CD4-positive, alpha-beta T cell (primary cell): ENCODE measurements at regions not wholly inside any gene's neighbourhood (a gene's known extent, or its start where the extent isn't known, plus 50 kb on each side); places are given as distances from the start of the nearest gene placed in this dataset.

ENCODE experiments used
- ATAC-seq: fragments of 200-7000 bp; cut with Tn5 transposase; one replicate; pipeline ENCODE4 v1.10.0; 2022; ENCODE audit warnings: mild to moderate bottlenecking; ENCODE audit not compliant: poor library complexity
- CTCF ChIA-PET: fragments of 350-600 bp; sonication (Branson Sonifier 250); formaldehyde crosslinking; loops from one replicate; lab custom pipeline; 2021; ENCODE audit warnings: antibody characterized with exemption, inconsistent platforms; lab: Charles Lee
- POLR2A ChIA-PET: fragments of 350-600 bp; sonication (Branson Sonifier 250); formaldehyde crosslinking; loops from one replicate; lab custom pipeline; 2021; ENCODE audit warnings: antibody characterized with exemption, inconsistent platforms; lab: Charles Lee
- DNase-seq, 14 experiments: peaks; one replicate each; pipeline ENCODE4 v3.0.0-alpha.2; 2013 to 2020; ENCODE audit warnings: mixed read lengths in 2 of 14
- H3K27ac ChIP-seq, 2 donors: one replicate each; pipeline versions ENCODE4 v1.5.1 to v1.7.0; 2013; ENCODE audit warnings: low read length in 2 of 2, low read depth in 1 of 2, mild to moderate bottlenecking in 1 of 2
- H3K27me3 ChIP-seq, 2 experiments: 1 replicate in 1 of 2; 2 replicates in 1 of 2; pipeline versions ENCODE4 v1.6.1 to v1.7.0; 2013; ENCODE audit warnings: low read length in 2 of 2, control low read depth in 1 of 2, mild to moderate bottlenecking in 1 of 2, moderate library complexity in 1 of 2; ENCODE audit not compliant: insufficient read depth in 2 of 2, control insufficient read depth in 1 of 2
- H3K36me3 ChIP-seq: one replicate; pipeline ENCODE4 v1.6.1; 2013; ENCODE audit warnings: low read length, control low read depth; ENCODE audit not compliant: insufficient read depth
- H3K4me1 ChIP-seq: one replicate; pipeline ENCODE4 v1.6.1; 2013; ENCODE audit warnings: low read length, control low read depth; ENCODE audit not compliant: insufficient read depth
- H3K4me3 ChIP-seq: one replicate; pipeline ENCODE4 v1.5.1; 2013; ENCODE audit warnings: mild to moderate bottlenecking, low read length, moderate library complexity
- H3K9me3 ChIP-seq, 2 experiments: 1 replicate in 1 of 2; 2 replicates in 1 of 2; pipeline versions ENCODE4 v1.6.1 to v1.7.0; 2013; ENCODE audit warnings: low read length in 2 of 2, mild to moderate bottlenecking in 2 of 2, control low read depth in 1 of 2, moderate library complexity in 1 of 2; ENCODE audit not compliant: control insufficient read depth in 1 of 2, insufficient read depth in 1 of 2
- H3K27ac Mint-ChIP-seq: one replicate; pipeline ENCODE4 v1.8.0; 2020; ENCODE audit warnings: mixed read lengths
- H3K27me3 Mint-ChIP-seq: one replicate; pipeline ENCODE4 v1.8.0; 2021; ENCODE audit warnings: mixed read lengths
- H3K36me3 Mint-ChIP-seq: one replicate; pipeline ENCODE4 v1.8.0; 2021; ENCODE audit warnings: low read depth, mixed read lengths
- H3K4me1 Mint-ChIP-seq: one replicate; pipeline ENCODE4 v1.8.0; 2021; ENCODE audit warnings: low read depth, mixed read lengths
- H3K4me3 Mint-ChIP-seq: one replicate; pipeline ENCODE4 v1.8.0; 2020; ENCODE audit warnings: mild to moderate bottlenecking, mixed read lengths
- H3K9me3 Mint-ChIP-seq: one replicate; pipeline ENCODE4 v1.8.0; 2020; ENCODE audit warnings: mixed read lengths
- intact Hi-C, 2 experiments: fragments of 100-400 bp; cut with DNase I in 1 of 2; cut with micrococcal nuclease in 1 of 2; formaldehyde crosslinking; loops; one replicate each; pipeline versions ENCODE4 v1.15.1 to v1.9.0; 2023 to 2025; cut with DNase I, micrococcal nuclease
- TF ChIP-seq, protein P1 (sequence below): fragments of 200-600 bp; IDR thresholded peaks from one replicate; pipeline ENCODE4 v1.8.0; 2022; ENCODE audit warnings: antibody characterized with exemption, mild to moderate bottlenecking

DNA sequence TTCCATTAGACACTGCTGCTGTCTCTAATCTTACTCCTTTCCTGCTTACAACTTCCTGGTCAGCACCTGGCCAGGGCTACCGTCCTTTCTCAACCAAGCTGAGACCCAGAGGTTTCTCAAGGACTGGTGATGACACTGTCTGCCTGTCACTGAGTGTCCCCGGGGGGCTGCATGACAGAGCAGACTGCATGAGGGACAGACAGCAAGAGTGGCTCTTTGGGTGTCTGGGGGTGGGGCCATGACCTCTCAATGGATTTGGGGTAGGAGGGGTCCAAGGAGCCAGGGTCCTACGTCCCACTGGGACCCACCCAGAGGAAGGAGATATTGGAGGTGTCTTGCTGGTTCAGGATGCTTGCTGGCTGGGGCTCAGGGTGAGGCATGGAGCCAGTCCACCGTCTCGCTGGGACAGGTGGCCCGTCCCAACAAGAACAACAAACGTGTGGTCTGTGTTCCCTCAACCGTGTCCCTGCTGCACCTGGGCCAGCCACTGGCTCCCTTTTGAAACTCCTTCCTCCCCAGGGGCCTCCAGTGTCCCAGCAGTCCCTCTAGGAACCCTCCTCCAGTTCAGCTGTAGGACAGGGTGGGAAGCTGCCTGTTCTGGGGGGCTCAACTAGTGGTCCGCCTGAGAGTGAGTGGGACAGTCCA is 344.6 kb upstream of the AJAP1 start:
- Mint-ChIP-seq H3K9me3 (peaks cover 5% of the 10 kb centered on the region), H3K27ac (no peak overlapping the region), H3K4me1 (no peaks in the 10 kb centered on the region), H3K27me3 (no peaks in the 10 kb centered on the region), H3K36me3 (no peaks in the 10 kb centered on the region), H3K4me3 (no peak overlapping the region)
- Histone ChIP-seq H3K4me1 (no peaks in the 10 kb centered on the region), H3K4me3 (no peak overlapping the region), H3K9me3 (peaks cover 6 to 40% of the 10 kb centered on the region in 2 experiments), H3K27me3 (peaks cover 0 to 4% of the 10 kb centered on the region in 2 experiments), H3K27ac (no peak overlapping the region), H3K36me3 (no peaks in the 10 kb centered on the region)
- intact Hi-C loops: no loop called here
- POLR2A ChIA-PET: no interaction called here
- ATAC-seq (no peak), DNase-seq (no peak)
- CTCF ChIA-PET: no interaction called here
- TF ChIP-seq, protein P1, sequence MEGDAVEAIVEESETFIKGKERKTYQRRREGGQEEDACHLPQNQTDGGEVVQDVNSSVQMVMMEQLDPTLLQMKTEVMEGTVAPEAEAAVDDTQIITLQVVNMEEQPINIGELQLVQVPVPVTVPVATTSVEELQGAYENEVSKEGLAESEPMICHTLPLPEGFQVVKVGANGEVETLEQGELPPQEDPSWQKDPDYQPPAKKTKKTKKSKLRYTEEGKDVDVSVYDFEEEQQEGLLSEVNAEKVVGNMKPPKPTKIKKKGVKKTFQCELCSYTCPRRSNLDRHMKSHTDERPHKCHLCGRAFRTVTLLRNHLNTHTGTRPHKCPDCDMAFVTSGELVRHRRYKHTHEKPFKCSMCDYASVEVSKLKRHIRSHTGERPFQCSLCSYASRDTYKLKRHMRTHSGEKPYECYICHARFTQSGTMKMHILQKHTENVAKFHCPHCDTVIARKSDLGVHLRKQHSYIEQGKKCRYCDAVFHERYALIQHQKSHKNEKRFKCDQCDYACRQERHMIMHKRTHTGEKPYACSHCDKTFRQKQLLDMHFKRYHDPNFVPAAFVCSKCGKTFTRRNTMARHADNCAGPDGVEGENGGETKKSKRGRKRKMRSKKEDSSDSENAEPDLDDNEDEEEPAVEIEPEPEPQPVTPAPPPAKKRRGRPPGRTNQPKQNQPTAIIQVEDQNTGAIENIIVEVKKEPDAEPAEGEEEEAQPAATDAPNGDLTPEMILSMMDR: no peak

DNA sequence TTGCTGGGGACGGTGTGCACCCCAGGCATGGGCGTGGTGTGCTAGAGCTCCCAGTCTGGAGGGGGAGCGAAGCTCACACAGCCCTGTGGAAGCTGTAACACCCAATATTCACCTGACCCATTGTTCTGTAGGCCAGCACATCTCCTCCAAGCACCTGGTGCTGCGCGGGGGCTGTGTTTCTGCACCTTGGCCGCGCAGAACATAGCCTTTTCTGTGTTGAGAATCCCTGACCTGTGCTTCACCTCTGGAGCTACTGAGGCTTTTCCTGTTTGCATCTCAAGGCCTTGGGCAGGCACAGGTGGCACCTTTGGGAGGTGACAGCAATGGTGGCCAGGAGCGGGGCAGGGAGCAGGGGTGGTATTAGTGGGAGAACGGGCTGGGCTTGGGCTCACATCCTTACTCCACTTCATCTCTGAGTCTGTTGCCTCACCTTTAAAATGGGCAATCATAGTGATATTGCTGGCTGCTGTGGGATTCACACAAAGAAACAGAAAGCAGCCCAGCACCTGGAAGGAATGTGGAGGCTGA is 343.9 kb upstream of the AJAP1 start:
- ATAC-seq (no peak), DNase-seq (no peak)
- no peaks in the 10 kb centered on the region for H3K4me1 ChIP-seq
- Mint-ChIP-seq H3K36me3 (no peaks in the 10 kb centered on the region), H3K4me1 (no peaks in the 10 kb centered on the region), H3K27me3 (no peaks in the 10 kb centered on the region), H3K4me3 (no peak overlapping the region), H3K27ac (no peak overlapping the region), H3K9me3 (peaks cover 5% of the 10 kb centered on the region)
- ChIA-PET CTCF (no interaction called here), POLR2A (no interaction called here)
- no peak overlapping the region for H3K27ac ChIP-seq
- H3K9me3 ChIP-seq: peaks cover 6 to 33% of the 10 kb centered on the region in 2 experiments
- no peaks in the 10 kb centered on the region for H3K36me3 ChIP-seq
- H3K4me3 ChIP-seq: no peak overlapping the region
- peaks cover 0 to 4% of the 10 kb centered on the region in 2 experiments for H3K27me3 ChIP-seq
- TF ChIP-seq, protein P1: no peak
- intact Hi-C loops: no loop called here

DNA sequence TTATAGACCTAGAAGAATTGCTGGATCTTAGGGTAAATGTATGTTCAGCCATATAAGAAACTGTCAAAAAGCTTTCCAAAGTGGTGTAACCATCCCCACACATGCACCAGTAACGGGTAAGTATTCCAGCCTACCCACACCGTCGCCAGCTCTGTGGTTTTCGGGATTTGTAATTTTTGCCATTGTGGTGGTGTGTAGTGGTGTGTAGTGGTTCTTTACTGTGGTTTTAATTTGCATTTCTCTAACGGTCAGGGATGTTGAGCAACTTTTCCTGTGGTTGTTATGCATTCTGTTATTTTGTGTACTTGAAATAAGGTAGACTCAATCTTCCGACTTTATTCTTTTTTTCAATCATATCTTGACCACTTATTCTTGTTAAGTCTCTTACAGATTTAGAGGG is 342.4 kb upstream of the AJAP1 start:
- ChIA-PET CTCF (no interaction called here), POLR2A (no interaction called here)
- Histone ChIP-seq H3K27me3 (peaks cover 0 to 4% of the 10 kb centered on the region in 2 experiments), H3K4me3 (no peak overlapping the region), H3K9me3 (peaks cover 6 to 23% of the 10 kb centered on the region in 2 experiments), H3K36me3 (no peaks in the 10 kb centered on the region), H3K4me1 (no peaks in the 10 kb centered on the region), H3K27ac (no peak overlapping the region)
- peaks cover 5% of the 10 kb centered on the region for H3K9me3 Mint-ChIP-seq
- no peak overlapping the region for H3K27ac Mint-ChIP-seq
- H3K4me1 Mint-ChIP-seq: no peaks in the 10 kb centered on the region
- TF ChIP-seq, protein P1: no peak
- intact Hi-C loops: no loop called here
- DNase-seq (no peak), ATAC-seq (no peak)
- H3K27me3 Mint-ChIP-seq: peaks cover 6% of the 10 kb centered on the region
- no peak overlapping the region for H3K4me3 Mint-ChIP-seq
- no peaks in the 10 kb centered on the region for H3K36me3 Mint-ChIP-seq
